Breast epithelium (tissue), 4 donors: ENCODE measurements at regions not wholly inside any gene's neighbourhood (a gene's known extent, or its start where the extent isn't known, plus 50 kb on each side); places are given as distances from the start of the nearest gene placed in this dataset.
"Not testable (repeated sequence)": the region's sequence is repeated elsewhere in the genome, so short reads cannot be mapped to it uniquely, and the experiment has no call there.

Source experiments
- DNase-seq, 2 donors: peaks; one replicate each; pipeline ENCODE4 v3.0.0-alpha.2; 2019; ENCODE audit warnings: low spot score in 2 of 2
- H3K27ac ChIP-seq, 2 donors: fragments of 200-600 bp; sonication (generic) in 1 of 2; one replicate each; pipeline ENCODE4 v1.5.1; 2016 to 2019; ENCODE audit warnings: mild to moderate bottlenecking in 1 of 2
- H3K27me3 ChIP-seq, 2 donors: fragments of 200-600 bp; sonication (generic) in 1 of 2; one replicate each; pipeline versions ENCODE4 v1.5.1 to v1.6.0; 2017 to 2019; ENCODE audit warnings: control low read depth in 1 of 2, mild to moderate bottlenecking in 1 of 2
- H3K36me3 ChIP-seq: fragments of 200-600 bp; one replicate; pipeline ENCODE4 v1.5.1; 2019
- H3K4me1 ChIP-seq, 2 donors: fragments of 200-600 bp; sonication (generic); one replicate each; pipeline ENCODE4 v1.5.1; 2016 to 2019; ENCODE audit warnings: control low read depth in 1 of 2
- H3K4me3 ChIP-seq, 3 donors: fragments of 200-600 bp; sonication (generic); 1 replicate in 2 of 3; 2 replicates in 1 of 3; pipeline ENCODE4 v1.5.1; 2016 to 2019; ENCODE audit warnings: mild to moderate bottlenecking in 3 of 3, moderate library complexity in 2 of 3
- H3K9me3 ChIP-seq, 2 donors: fragments of 200-600 bp; sonication (generic) in 1 of 2; one replicate each; pipeline ENCODE4 v1.5.1; 2016 to 2019; ENCODE audit warnings: control low read depth in 1 of 2
- POLR2A ChIP-seq: fragments of 450-650 bp; IDR thresholded peaks from one replicate; pipeline ENCODE4 v1.6.1; 2016; ENCODE audit warnings: antibody characterized with exemption, mild to moderate bottlenecking, moderate library complexity
- POLR2AphosphoS5 ChIP-seq, 3 donors: sonication (generic); formaldehyde crosslinking; IDR thresholded peaks; one replicate each; pipeline ENCODE4 v1.6.1; 2017; ENCODE audit warnings: antibody characterized with exemption in 3 of 3
- intact Hi-C: fragments of 100-400 bp; cut with DNase I; formaldehyde crosslinking; loops from one replicate; pipeline ENCODE4 v1.15.1; 2023; ENCODE audit warnings: low total_unique reads
- TF ChIP-seq, protein P1 (sequence below), 3 donors: fragments of 450-650 bp; IDR thresholded peaks; one replicate each; pipeline ENCODE4 v1.5.1; 2016 to 2017; ENCODE audit warnings: antibody characterized with exemption in 3 of 3, mild to moderate bottlenecking in 3 of 3, moderate library complexity in 3 of 3

GRCh38 chr5:63097286-63097685 is 518.7 kb downstream of the LRRC70 start:
- TF ChIP-seq, protein P1, sequence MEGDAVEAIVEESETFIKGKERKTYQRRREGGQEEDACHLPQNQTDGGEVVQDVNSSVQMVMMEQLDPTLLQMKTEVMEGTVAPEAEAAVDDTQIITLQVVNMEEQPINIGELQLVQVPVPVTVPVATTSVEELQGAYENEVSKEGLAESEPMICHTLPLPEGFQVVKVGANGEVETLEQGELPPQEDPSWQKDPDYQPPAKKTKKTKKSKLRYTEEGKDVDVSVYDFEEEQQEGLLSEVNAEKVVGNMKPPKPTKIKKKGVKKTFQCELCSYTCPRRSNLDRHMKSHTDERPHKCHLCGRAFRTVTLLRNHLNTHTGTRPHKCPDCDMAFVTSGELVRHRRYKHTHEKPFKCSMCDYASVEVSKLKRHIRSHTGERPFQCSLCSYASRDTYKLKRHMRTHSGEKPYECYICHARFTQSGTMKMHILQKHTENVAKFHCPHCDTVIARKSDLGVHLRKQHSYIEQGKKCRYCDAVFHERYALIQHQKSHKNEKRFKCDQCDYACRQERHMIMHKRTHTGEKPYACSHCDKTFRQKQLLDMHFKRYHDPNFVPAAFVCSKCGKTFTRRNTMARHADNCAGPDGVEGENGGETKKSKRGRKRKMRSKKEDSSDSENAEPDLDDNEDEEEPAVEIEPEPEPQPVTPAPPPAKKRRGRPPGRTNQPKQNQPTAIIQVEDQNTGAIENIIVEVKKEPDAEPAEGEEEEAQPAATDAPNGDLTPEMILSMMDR (IDR thresholded peaks at IDR 0.05), result no peak
- no peak for TF ChIP-seq POLR2AphosphoS5 (IDR thresholded peaks at IDR 0.05)
- no peak for TF ChIP-seq POLR2A
- no peaks in the 10 kb centered on the region for H3K27me3 ChIP-seq
- H3K36me3 ChIP-seq, result no peaks in the 10 kb centered on the region
- no peaks in the 10 kb centered on the region for H3K9me3 ChIP-seq
- H3K27ac ChIP-seq, result no peak overlapping the region
- H3K4me3 ChIP-seq, result no peak overlapping the region
- intact Hi-C loops, result no loop called here
- no peaks in the 10 kb centered on the region for H3K4me1 ChIP-seq
- no peak for DNase-seq

GRCh38 chr5:63094730-63095129 is 516.1 kb downstream of the LRRC70 start:
- no peaks in the 10 kb centered on the region for H3K4me1 ChIP-seq
- TF ChIP-seq POLR2AphosphoS5 (IDR thresholded peaks at IDR 0.05) (no peak), POLR2A (no peak)
- TF ChIP-seq, protein P1 (IDR thresholded peaks at IDR 0.05), result no peak
- intact Hi-C loops, result no loop called here
- H3K27me3 ChIP-seq, result no peaks in the 10 kb centered on the region
- H3K9me3 ChIP-seq, result no peaks in the 10 kb centered on the region
- no peak overlapping the region for H3K27ac ChIP-seq
- H3K36me3 ChIP-seq, result no peaks in the 10 kb centered on the region
- H3K4me3 ChIP-seq, result no peak overlapping the region
- no peak for DNase-seq

DNA sequence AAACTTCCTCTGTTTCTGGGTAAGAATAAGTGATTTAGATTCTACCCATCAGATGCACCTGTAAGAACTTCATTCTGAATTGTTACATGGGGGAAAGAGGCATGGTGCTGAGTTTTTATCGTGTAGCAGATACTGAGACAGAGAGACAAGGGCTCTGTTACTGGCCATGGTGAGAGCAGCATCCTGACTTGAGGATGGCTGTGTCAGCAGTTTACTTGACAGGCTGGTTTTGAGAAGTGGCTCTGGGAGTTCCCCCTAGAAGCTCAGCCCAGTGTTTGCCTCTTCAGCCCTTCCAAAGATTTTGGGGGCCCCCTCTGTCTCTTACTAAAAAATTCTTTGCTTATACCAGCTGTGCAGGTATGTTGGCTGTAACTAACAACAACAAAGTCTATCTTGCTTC is 510.5 kb downstream of the LRRC70 start:
- intact Hi-C loops, result no loop called here
- DNase-seq, result no peak
- Histone ChIP-seq H3K4me3 (no peak overlapping the region), H3K4me1 (no peaks in the 10 kb centered on the region), H3K27me3 (no peaks in the 10 kb centered on the region), H3K36me3 (no peaks in the 10 kb centered on the region), H3K27ac (no peak overlapping the region), H3K9me3 (no peaks in the 10 kb centered on the region)
- TF ChIP-seq POLR2AphosphoS5 (IDR thresholded peaks at IDR 0.05) (no peak), POLR2A (no peak)
- TF ChIP-seq, protein P1 (IDR thresholded peaks at IDR 0.05), result no peak

- no peak for TF ChIP-seq POLR2AphosphoS5 (IDR thresholded peaks at IDR 0.05)
- TF ChIP-seq POLR2A, result no peak
- TF ChIP-seq, protein P1 (IDR thresholded peaks at IDR 0.05), result no peak
- H3K36me3 ChIP-seq, result no peaks in the 10 kb centered on the region
These were observed 506.9 kb downstream of the LRRC70 start for GRCh38 chr5:63085561-63085960.

GRCh38 chr5:63083689-63084088 is 505.1 kb downstream of the LRRC70 start:
- H3K27ac ChIP-seq, intact Hi-C loops, H3K4me3 ChIP-seq, H3K4me1 ChIP-seq, DNase-seq, H3K27me3 ChIP-seq, H3K36me3 ChIP-seq, H3K9me3 ChIP-seq: not testable (repeated sequence)

More at GRCh38 chr5:63085561-63085960, 506.9 kb downstream of the LRRC70 start:
- DNase-seq, result no peak
- no peaks in the 10 kb centered on the region for H3K4me1 ChIP-seq
- H3K9me3 ChIP-seq, result no peaks in the 10 kb centered on the region
- no peak overlapping the region for H3K27ac ChIP-seq
- no peaks in the 10 kb centered on the region for H3K27me3 ChIP-seq
- no peak overlapping the region for H3K4me3 ChIP-seq
- intact Hi-C loops, result no loop called here

- no peak overlapping the region for H3K27ac ChIP-seq
- intact Hi-C loops, result no loop called here
- no peak for DNase-seq
- TF ChIP-seq POLR2A, result no peak
- TF ChIP-seq, protein P1 (IDR thresholded peaks at IDR 0.05), result no peak
- TF ChIP-seq POLR2AphosphoS5 (IDR thresholded peaks at IDR 0.05), result no peak
- no peaks in the 10 kb centered on the region for H3K9me3 ChIP-seq
- no peak overlapping the region for H3K4me3 ChIP-seq
- no peaks in the 10 kb centered on the region for H3K27me3 ChIP-seq
- H3K36me3 ChIP-seq, result no peaks in the 10 kb centered on the region
- no peaks in the 10 kb centered on the region for H3K4me1 ChIP-seq
These were observed 502.8 kb downstream of the LRRC70 start for GRCh38 chr5:63081402-63081801.
